SK-N-SH (cell line): ENCODE measurements at regions not wholly inside any gene's neighbourhood (a gene's known extent, or its start where the extent isn't known, plus 50 kb on each side); places are given as distances from the start of the nearest gene placed in this dataset.

ENCODE experiments used
- CTCF ChIA-PET: fragments of 300-600, 350-600 bp; formaldehyde crosslinking; extraction: SDS; loops from one replicate; lab custom pipeline; 2021; lab: Yijun Ruan, JAX
- POLR2A ChIA-PET: fragments of 350-600 bp; sonication (Branson Sonifier 250); formaldehyde crosslinking; extraction: SDS; loops from one replicate; lab custom pipeline; 2020; ENCODE audit warnings: antibody characterized with exemption, inconsistent platforms; lab: Yijun Ruan, JAX
- DNase-seq: peaks from one replicate; pipeline ENCODE4 v3.0.0; 2012
- H2AFZ ChIP-seq: fragments of 200-600 bp; sonication (generic); 2 replicates; pipeline ENCODE4 v1.8.1; 2016; ENCODE audit warnings: antibody characterized with exemption, mild to moderate bottlenecking, low read depth
- H3F3A ChIP-seq: fragments of 200-600 bp; sonication (generic); replicated peaks from 2 replicates; pipeline ENCODE3; 2016; ENCODE audit warnings: antibody characterized with exemption, mild to moderate bottlenecking; ENCODE audit not compliant: insufficient read depth
- H3K27ac ChIP-seq, 2 experiments: fragments of 200-500 bp in 1 of 2; fragments of 200-600 bp in 1 of 2; sonication (Bioruptor generic) in 1 of 2; sonication (generic), shearing (Covaris generic) in 1 of 2; 2 replicates each; pipeline versions ENCODE4 v1.5.1 to v1.6.1; 2014 to 2016; ENCODE audit warnings: low read depth in 2 of 2, inconsistent platforms in 1 of 2, low read length in 1 of 2, mild to moderate bottlenecking in 1 of 2, mixed read lengths in 1 of 2
- H3K27me3 ChIP-seq: fragments of 200-600 bp; sonication (generic), shearing (Covaris generic); 2 replicates; pipeline ENCODE4 v1.6.1; 2016; ENCODE audit warnings: mixed run types; ENCODE audit not compliant: insufficient read depth
- H3K36me3 ChIP-seq, 2 experiments: fragments of 200-500 bp in 1 of 2; fragments of 200-600 bp in 1 of 2; sonication (Bioruptor generic) in 1 of 2; sonication (generic) in 1 of 2; replicated peaks in 1 of 2; 2 replicates each; pipeline versions ENCODE3 to v1.5.1; 2014 to 2016; ENCODE audit warnings: low read length in 1 of 2, mild to moderate bottlenecking in 1 of 2; ENCODE audit not compliant: insufficient read depth in 2 of 2, control insufficient read depth in 1 of 2
- H3K4me1 ChIP-seq, 2 experiments: fragments of 200-500 bp in 1 of 2; fragments of 200-600 bp in 1 of 2; sonication (Bioruptor generic) in 1 of 2; sonication (generic), shearing (Covaris generic) in 1 of 2; 2 replicates each; pipeline versions ENCODE4 v1.5.1 to v1.6.1; 2014 to 2016; ENCODE audit warnings: low read depth in 1 of 2, low read length in 1 of 2, mixed run types in 1 of 2; ENCODE audit not compliant: insufficient read depth in 2 of 2, control insufficient read depth in 1 of 2
- H3K4me2 ChIP-seq: fragments of 200-600 bp; sonication (generic), shearing (Covaris generic); 2 replicates; pipeline ENCODE4 v1.6.1; 2017; ENCODE audit warnings: mixed run types
- H3K4me3 ChIP-seq, 2 experiments: fragments of 200-500 bp in 1 of 2; fragments of 200-600 bp in 1 of 2; sonication (Bioruptor generic) in 1 of 2; sonication (generic), shearing (Covaris generic) in 1 of 2; 2 replicates each; pipeline versions ENCODE4 v1.5.1 to v1.8.1; 2014 to 2016; ENCODE audit warnings: low read depth in 2 of 2, inconsistent platforms in 1 of 2, low read length in 1 of 2, mild to moderate bottlenecking in 1 of 2, mixed read lengths in 1 of 2, moderate library complexity in 1 of 2
- H3K79me2 ChIP-seq: fragments of 200-600 bp; sonication (generic); 2 replicates; pipeline ENCODE4 v1.8.1; 2017; ENCODE audit warnings: mild to moderate bottlenecking; ENCODE audit not compliant: insufficient read depth
- H3K9ac ChIP-seq: fragments of 200-600 bp; sonication (generic); 2 replicates; pipeline ENCODE4 v1.6.1; 2017; ENCODE audit warnings: mixed run types
- H3K9me2 ChIP-seq: fragments of 200-600 bp; sonication (generic); 2 replicates; pipeline ENCODE4 v1.6.1; 2017; ENCODE audit warnings: mixed run types
- H3K9me3 ChIP-seq: fragments of 200-600 bp; sonication (generic); 2 replicates; pipeline ENCODE4 v1.6.1; 2017; ENCODE audit warnings: mixed run types, mild to moderate bottlenecking, moderate library complexity
- H4K20me1 ChIP-seq: fragments of 200-600 bp; sonication (generic); 2 replicates; pipeline ENCODE4 v1.6.1; 2017; ENCODE audit warnings: mild to moderate bottlenecking, mixed run types; ENCODE audit not compliant: insufficient read depth
- CHD2 ChIP-seq: fragments of 150-350 bp; IDR thresholded peaks from 2 replicates; pipeline ENCODE4 v1.6.1; 2018; ENCODE audit warnings: low read length; ENCODE audit not compliant: partially characterized antibody
- ELF1 ChIP-seq: IDR thresholded peaks from 2 replicates; pipeline ENCODE4 v1.4.0; 2012
- EP300 ChIP-seq, 2 experiments: IDR thresholded peaks; 2 replicates each; pipeline versions ENCODE4 v1.4.0 to v1.6.1; 2012; ENCODE audit warnings: borderline replicate concordance in 1 of 2, low read depth in 1 of 2, low read length in 1 of 2
- EZH2phosphoT487 ChIP-seq: fragments of 200-600 bp; sonication (generic); IDR thresholded peaks from 2 replicates; pipeline ENCODE4 v1.6.1; 2017; ENCODE audit warnings: low read depth, mixed run types, mild to moderate bottlenecking, antibody characterized with exemption, moderate library complexity, borderline replicate concordance
- FOXJ3 ChIP-seq: sonication (generic); formaldehyde crosslinking; IDR thresholded peaks from 2 replicates; pipeline ENCODE4 v1.5.1; 2020; ENCODE audit warnings: mild to moderate bottlenecking, missing genetic modification reagents
- FOXM1 ChIP-seq: IDR thresholded peaks from 2 replicates; pipeline ENCODE4 v1.4.0; 2012; ENCODE audit warnings: low read depth, mild to moderate bottlenecking
- GABPA ChIP-seq: IDR thresholded peaks from 2 replicates; pipeline ENCODE4 v1.4.0; 2012; ENCODE audit warnings: low read depth, mild to moderate bottlenecking
- GATA2 ChIP-seq: sonication (generic); formaldehyde crosslinking; IDR thresholded peaks from 2 replicates; pipeline ENCODE4 v1.5.0; 2020; ENCODE audit warnings: mild to moderate bottlenecking, missing genetic modification reagents
- JUND ChIP-seq: IDR thresholded peaks from 2 replicates; pipeline ENCODE4 v1.4.0; 2012
- MEF2A ChIP-seq: IDR thresholded peaks from 2 replicates; pipeline ENCODE4 v1.4.0; 2012; ENCODE audit warnings: low read depth, borderline replicate concordance
- MXI1 ChIP-seq: IDR thresholded peaks from 2 replicates; pipeline ENCODE4 v1.6.1; 2012; ENCODE audit warnings: mild to moderate bottlenecking, low read depth, low read length, improper control_type of control experiment
- NFIC ChIP-seq: IDR thresholded peaks from 2 replicates; pipeline ENCODE4 v1.4.0; 2012; ENCODE audit warnings: borderline replicate concordance
- NRF1 ChIP-seq: IDR thresholded peaks from 2 replicates; pipeline ENCODE4 v1.6.1; 2012; ENCODE audit warnings: low read depth, mild to moderate bottlenecking, low read length
- POLR2AphosphoS5 ChIP-seq: IDR thresholded peaks from 2 replicates; pipeline ENCODE4 v1.6.1; 2012; ENCODE audit warnings: low read depth, low read length
- RCOR1 ChIP-seq: fragments of 150-350 bp; IDR thresholded peaks from 2 replicates; pipeline ENCODE4 v1.6.1; 2017; ENCODE audit warnings: antibody characterized with exemption, low read length
- RFX5 ChIP-seq: IDR thresholded peaks from 2 replicates; pipeline ENCODE4 v1.6.1; 2012; ENCODE audit warnings: mild to moderate bottlenecking, improper control_type of control experiment, low read length
- RXRA ChIP-seq: IDR thresholded peaks from 2 replicates; pipeline ENCODE4 v1.4.0; 2012; ENCODE audit warnings: low read depth, mild to moderate bottlenecking, borderline replicate concordance
- SIN3A ChIP-seq: IDR thresholded peaks from 2 replicates; pipeline ENCODE4 v1.6.1; 2012; ENCODE audit warnings: low read depth, mild to moderate bottlenecking, low read length, moderate library complexity, borderline replicate concordance
- TCF12 ChIP-seq: IDR thresholded peaks from 2 replicates; pipeline ENCODE4 v1.4.0; 2012
- ZBTB33 ChIP-seq: IDR thresholded peaks from 2 replicates; pipeline ENCODE4 v1.4.0; 2012; ENCODE audit warnings: low read depth, borderline replicate concordance
- WGBS: methylation state at CpG from one replicate; pipeline ENCODE4 v1.1.6; 2017; ENCODE audit warnings: low lambda C conversion rate; 5-methylcytosine and 5-hydroxymethylcytosine counted together
- TF ChIP-seq, protein P1 (sequence below): IDR thresholded peaks from 2 replicates; pipeline ENCODE4 v1.4.0; 2012; ENCODE audit warnings: low read depth, borderline replicate concordance
- TF ChIP-seq, protein P2 (sequence below): IDR thresholded peaks from 2 replicates; pipeline ENCODE4 v1.4.0; 2012; ENCODE audit warnings: low read depth
- TF ChIP-seq, protein P3 (sequence below): IDR thresholded peaks from 2 replicates; pipeline ENCODE4; 2012
- TF ChIP-seq, protein P4 (sequence below): IDR thresholded peaks from 2 replicates; pipeline ENCODE4 v1.6.1; 2012; ENCODE audit warnings: mild to moderate bottlenecking, low read depth, low read length, moderate library complexity

DNA sequence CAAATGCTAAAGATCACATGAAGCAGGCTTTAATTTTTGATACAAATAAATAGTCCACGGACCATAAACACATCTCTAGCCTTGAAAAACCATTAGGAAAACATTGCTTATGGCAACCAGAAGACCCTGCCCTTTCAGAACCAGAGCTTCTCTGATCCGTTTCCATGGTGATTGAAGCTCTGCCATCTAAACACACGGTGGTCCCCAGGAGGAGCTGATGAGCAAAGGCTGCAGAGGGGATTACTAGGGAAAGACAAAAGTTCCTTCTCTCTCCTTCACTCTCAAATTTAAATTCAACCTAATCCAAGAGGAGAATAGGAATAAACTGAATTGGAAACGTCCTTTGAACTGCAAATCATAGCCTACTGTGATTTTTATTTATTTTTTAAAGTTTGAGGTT lies 122.0 kb upstream of the ATP10A start:
- ChIA-PET POLR2A (no interaction called here), CTCF (no interaction called here)
- Histone ChIP-seq H3K9me2 (no peaks in the 10 kb centered on the region), H3K36me3 (no peaks in the 10 kb centered on the region), H3F3A (no peaks in the 10 kb centered on the region), H2AFZ (no peak overlapping the region), H3K79me2 (no peaks in the 10 kb centered on the region), H3K27ac (no peak overlapping the region)
- WGBS, result 0% methylated on average over 4 of the region's 4 CpGs
- no peak for TF ChIP-seq POLR2AphosphoS5
- no peak for TF ChIP-seq MEF2A
- no peak for TF ChIP-seq RFX5
- no peak for TF ChIP-seq GABPA
- no peak for TF ChIP-seq GATA2
- TF ChIP-seq MXI1, result no peak
- TF ChIP-seq SIN3A, result no peak
- TF ChIP-seq, protein P1, sequence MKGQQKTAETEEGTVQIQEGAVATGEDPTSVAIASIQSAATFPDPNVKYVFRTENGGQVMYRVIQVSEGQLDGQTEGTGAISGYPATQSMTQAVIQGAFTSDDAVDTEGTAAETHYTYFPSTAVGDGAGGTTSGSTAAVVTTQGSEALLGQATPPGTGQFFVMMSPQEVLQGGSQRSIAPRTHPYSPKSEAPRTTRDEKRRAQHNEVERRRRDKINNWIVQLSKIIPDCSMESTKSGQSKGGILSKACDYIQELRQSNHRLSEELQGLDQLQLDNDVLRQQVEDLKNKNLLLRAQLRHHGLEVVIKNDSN, result no peak
- TF ChIP-seq FOXM1, result no peak
- TF ChIP-seq, protein P2, sequence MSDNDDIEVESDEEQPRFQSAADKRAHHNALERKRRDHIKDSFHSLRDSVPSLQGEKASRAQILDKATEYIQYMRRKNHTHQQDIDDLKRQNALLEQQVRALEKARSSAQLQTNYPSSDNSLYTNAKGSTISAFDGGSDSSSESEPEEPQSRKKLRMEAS, result no peak
- no peak for TF ChIP-seq ZBTB33
- TF ChIP-seq RXRA, result no peak
- TF ChIP-seq EP300 (IDR thresholded peaks at IDR 0.05; ENCODE audit: borderline replicate concordance in 1 of 2, low read depth in 1 of 2, low read length in 1 of 2), result no peak
- TF ChIP-seq, all 33 proteins: peak for 0
- Histone ChIP-seq H3K9ac (no peak overlapping the region), H3K4me3 (no peak overlapping the region), H4K20me1 (no peaks in the 10 kb centered on the region), H3K4me1 (no peaks in the 10 kb centered on the region), H3K4me2 (no peak overlapping the region), H3K9me3 (no peaks in the 10 kb centered on the region), H3K27me3 (no peaks in the 10 kb centered on the region)
- no peak for DNase-seq

- H3K4me3 ChIP-seq, result no peak overlapping the region
- no peaks in the 10 kb centered on the region for H3K27me3 ChIP-seq
- 30% methylated on average over 6 of the region's 6 CpGs for WGBS
- no peaks in the 10 kb centered on the region for H4K20me1 ChIP-seq
- no peaks in the 10 kb centered on the region for H3K4me1 ChIP-seq
- H2AFZ ChIP-seq, result no peak overlapping the region
- H3K9ac ChIP-seq, result no peak overlapping the region
- ChIA-PET CTCF (no interaction called here), POLR2A (no interaction called here)
- no peaks in the 10 kb centered on the region for H3K79me2 ChIP-seq
- H3K9me2 ChIP-seq, result no peaks in the 10 kb centered on the region
- no peaks in the 10 kb centered on the region for H3K9me3 ChIP-seq
- no peak for DNase-seq
- H3K36me3 ChIP-seq, result no peaks in the 10 kb centered on the region
- no peak overlapping the region for H3K27ac ChIP-seq
- no peaks in the 10 kb centered on the region for H3F3A ChIP-seq
- no peak overlapping the region for H3K4me2 ChIP-seq
- no peak for TF ChIP-seq GABPA
- TF ChIP-seq CHD2, result no peak
- no peak for TF ChIP-seq RXRA
- no peak for TF ChIP-seq NFIC
- TF ChIP-seq NRF1, result no peak
- TF ChIP-seq FOXJ3, result no peak
- no peak for TF ChIP-seq MXI1
- TF ChIP-seq ELF1, result no peak
- TF ChIP-seq RCOR1, result no peak
- no peak for TF ChIP-seq SIN3A
- TF ChIP-seq TCF12, result no peak
- TF ChIP-seq, protein P3, sequence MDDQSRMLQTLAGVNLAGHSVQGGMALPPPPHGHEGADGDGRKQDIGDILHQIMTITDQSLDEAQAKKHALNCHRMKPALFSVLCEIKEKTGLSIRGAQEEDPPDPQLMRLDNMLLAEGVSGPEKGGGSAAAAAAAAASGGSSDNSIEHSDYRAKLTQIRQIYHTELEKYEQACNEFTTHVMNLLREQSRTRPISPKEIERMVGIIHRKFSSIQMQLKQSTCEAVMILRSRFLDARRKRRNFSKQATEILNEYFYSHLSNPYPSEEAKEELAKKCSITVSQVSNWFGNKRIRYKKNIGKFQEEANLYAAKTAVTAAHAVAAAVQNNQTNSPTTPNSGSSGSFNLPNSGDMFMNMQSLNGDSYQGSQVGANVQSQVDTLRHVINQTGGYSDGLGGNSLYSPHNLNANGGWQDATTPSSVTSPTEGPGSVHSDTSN, result no peak
- TF ChIP-seq EZH2phosphoT487, result no peak
- TF ChIP-seq, protein P4, sequence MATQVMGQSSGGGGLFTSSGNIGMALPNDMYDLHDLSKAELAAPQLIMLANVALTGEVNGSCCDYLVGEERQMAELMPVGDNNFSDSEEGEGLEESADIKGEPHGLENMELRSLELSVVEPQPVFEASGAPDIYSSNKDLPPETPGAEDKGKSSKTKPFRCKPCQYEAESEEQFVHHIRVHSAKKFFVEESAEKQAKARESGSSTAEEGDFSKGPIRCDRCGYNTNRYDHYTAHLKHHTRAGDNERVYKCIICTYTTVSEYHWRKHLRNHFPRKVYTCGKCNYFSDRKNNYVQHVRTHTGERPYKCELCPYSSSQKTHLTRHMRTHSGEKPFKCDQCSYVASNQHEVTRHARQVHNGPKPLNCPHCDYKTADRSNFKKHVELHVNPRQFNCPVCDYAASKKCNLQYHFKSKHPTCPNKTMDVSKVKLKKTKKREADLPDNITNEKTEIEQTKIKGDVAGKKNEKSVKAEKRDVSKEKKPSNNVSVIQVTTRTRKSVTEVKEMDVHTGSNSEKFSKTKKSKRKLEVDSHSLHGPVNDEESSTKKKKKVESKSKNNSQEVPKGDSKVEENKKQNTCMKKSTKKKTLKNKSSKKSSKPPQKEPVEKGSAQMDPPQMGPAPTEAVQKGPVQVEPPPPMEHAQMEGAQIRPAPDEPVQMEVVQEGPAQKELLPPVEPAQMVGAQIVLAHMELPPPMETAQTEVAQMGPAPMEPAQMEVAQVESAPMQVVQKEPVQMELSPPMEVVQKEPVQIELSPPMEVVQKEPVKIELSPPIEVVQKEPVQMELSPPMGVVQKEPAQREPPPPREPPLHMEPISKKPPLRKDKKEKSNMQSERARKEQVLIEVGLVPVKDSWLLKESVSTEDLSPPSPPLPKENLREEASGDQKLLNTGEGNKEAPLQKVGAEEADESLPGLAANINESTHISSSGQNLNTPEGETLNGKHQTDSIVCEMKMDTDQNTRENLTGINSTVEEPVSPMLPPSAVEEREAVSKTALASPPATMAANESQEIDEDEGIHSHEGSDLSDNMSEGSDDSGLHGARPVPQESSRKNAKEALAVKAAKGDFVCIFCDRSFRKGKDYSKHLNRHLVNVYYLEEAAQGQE, result no peak
- TF ChIP-seq POLR2AphosphoS5, result no peak
- no peak for TF ChIP-seq JUND
Observed at GRCh38 chr15:25982736-25983135, 119.6 kb upstream of the ATP10A start.
